HUDEP-2 (cell line): ENCODE measurements at regions not wholly inside any gene's neighbourhood (a gene's known extent, or its start where the extent isn't known, plus 50 kb on each side); places are given as distances from the start of the nearest gene placed in this dataset.
"Not testable (repeated sequence)": the region's sequence is repeated elsewhere in the genome, so short reads cannot be mapped to it uniquely, and the experiment has no call there.

ENCODE experiments used
- DNase-seq, 76 experiments: peaks; one replicate each; lab custom pipeline; 2025; ENCODE audit not compliant: unreplicated experiment in 76 of 76; lab: John Stamatoyannopoulos, UW

DNA sequence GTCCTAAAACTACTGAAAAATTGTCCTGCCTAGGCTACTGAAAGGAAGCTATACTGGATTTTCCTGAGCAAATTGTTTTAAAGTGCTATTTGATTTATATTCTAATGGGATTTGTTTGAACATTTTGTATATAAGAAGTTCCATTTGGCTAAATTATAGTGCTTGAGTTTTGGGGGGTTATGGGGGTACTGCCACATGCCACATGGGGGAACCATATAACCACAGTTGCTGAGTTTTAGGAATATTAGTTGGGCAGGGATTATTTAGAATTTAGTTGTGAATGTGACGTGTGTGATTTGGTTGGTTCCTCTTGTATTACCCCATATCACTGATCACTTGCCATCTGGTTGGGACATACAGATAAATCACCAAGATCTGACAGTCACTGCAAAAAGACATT, 224.5 kb upstream of the TAPT1 start:
- no peak for DNase-seq

DNA sequence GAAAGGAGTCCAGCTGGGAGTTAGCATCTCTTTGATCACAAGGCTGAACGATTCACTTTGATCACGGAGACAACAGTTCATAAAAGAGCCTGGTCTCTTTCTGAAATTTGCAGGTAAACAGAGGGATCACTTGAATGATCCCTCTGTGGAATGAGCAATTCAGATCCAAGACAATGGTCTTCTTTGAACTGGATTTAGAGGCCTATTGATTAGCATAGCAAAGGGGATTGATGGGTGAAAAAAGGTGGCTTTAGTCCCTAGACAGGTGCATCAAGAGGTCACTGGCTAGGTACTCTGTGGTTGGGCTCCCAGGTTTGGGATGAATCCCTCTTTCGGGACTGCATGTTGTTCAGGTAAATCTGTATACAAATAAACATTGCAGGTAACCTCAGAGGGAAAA, 223.8 kb upstream of the TAPT1 start:
- DNase-seq = no peak

DNA sequence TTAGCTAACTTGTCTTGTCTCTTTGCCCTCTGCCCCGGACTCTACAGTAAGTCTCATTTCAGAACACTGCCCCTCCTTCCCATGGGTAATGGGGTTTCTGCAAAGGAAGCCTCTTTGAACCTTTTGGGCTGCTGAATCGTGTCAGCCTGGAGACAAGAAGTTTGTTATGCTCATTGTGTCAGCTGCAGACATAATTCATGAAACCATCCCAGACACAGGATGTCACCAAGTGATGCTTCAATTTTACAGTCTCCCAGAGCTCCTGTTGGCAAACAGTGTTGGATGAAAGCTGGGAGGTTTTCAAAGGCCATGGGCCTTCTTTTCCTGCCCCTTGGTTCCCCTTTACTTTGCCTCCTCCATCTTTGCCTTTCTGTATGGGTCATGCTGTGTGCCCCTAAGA, 223.1 kb upstream of the TAPT1 start:
- DNase-seq = no peak

DNA sequence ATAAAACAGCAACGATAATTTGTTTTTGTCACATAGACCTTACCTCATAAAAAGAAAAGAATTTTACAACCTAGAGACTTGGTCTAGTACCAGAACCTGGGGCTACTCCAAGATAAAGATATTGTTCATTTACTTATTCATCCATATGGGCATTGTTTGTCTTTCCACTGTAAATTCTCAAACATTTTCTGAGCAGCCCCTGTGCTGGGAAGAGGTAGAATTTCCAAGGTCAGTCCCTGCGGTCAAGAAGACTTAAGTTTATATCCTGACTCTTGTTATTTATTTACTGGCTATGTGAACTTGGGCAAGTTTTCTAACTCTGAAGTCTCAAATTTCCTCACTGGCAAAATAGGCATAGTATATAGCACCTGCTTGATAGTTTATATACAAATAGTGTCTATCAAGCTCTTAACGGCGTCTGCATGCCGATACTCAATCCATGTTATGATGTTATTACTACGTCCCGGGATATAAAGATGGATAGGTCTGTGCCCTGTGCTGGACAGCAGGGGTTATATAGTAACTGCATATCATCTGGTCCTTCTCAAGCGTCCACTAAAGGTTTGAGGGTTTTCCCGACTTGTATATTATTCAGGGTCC, 222.1 kb upstream of the TAPT1 start:
- DNase-seq = no peak

DNA sequence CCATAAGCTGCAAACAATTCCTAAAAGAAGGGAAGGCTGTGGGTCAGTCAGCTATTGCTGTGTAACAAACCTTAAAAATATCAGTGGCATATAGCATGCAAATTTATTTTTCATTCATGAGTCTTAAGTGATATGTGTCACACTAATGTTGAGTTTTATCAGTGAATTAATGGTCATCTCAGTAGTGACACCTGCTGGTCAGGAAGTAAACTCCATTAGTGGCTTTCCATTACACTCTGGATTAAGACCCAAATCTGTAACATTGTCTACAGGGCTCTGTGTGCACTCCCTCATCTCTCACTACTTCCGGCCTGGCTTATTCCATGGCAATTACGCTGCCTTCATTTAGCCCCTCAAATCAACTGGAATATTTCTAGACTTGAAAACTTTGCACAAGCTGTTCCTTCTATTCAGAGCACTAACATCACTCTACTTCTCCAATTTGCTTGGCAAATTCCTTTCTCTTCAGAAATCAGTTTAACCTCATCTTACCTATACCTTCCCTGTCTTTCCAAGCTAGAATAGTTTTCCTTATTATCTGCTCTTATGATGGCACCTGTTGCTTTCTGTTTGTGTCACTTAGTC, 217.3 kb upstream of the TAPT1 start:
- DNase-seq = peak in 15 of 76 experiments; percentile 0 to 40 (median 8)

DNA sequence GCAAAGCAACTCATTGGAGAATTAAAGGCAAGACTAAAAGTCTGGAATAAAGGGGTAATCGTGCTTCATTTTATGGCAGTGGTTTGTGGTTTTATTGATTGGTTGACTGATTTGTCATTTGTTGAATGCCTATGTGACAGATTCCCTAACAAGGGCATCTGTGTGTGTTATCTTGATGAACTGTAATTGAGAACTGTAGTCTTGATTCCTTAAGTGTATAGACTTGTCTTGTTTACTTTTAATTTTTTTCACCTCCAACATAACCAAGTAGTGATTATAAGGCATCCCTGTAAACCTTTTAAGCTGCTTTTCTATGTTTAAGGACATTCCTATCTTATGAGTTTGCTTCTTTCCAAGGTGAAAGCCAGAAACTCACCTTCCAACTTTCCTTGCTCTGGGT, 216.0 kb upstream of the TAPT1 start:
- DNase-seq = no peak

DNA sequence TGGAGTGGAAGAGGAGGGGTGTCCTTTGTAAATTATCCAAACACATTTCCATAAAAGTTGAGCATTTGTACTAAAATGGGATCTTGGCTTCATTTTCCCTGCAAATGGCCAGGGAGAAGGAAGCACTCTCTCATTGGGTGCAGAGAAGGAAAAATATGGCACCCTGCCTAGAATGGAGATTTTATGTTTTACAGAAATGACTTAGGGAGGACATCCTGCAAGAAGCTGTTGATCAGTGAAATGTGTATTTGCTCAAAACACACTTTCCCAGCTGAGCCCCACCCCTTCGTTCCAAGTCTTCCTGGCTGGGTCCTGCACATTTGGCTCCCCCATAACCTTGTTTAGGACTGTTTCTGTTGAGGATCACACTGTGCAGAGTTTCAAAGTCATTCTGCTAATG, 213.5 kb upstream of the TAPT1 start:
- DNase-seq = no peak

DNA sequence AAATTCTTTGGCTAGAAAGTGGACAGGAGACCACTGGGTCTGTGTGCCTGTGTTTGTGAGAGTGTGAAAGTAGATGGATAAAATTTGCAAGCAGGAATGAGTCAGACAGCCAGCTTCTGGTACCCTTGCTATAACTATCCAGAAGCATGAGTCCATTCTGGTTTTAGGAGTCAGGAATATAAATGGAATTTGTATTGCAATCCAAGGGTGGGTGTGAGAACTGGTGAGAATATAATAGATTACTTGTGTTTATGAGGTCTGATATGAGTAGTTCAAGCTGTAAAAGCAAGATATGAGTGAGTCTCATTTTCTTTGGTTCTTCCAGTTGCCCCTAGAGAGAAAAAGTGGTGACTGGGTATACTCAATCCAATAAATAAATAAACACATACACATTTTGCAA, 212.7 kb upstream of the TAPT1 start:
- no peak for DNase-seq

DNA sequence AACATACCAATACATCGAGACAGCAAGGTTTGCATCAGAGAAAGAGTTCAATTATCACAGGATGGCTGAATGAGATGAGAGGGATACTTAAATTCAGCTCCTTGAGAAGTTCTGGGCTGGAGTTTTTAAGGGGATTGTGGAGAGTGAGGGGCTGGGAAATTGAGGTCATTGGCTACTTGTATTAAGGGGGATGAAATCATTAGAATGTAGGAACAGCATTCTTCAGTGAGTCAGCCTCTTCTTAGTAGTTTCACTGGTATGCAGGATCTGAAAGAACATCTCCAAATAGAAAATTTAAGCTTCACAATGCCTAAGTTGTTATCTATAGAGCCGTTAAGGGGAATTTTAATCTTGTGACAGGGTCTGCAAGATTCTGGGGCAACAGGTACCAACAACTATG, 211.6 kb upstream of the TAPT1 start:
- no peak for DNase-seq

DNA sequence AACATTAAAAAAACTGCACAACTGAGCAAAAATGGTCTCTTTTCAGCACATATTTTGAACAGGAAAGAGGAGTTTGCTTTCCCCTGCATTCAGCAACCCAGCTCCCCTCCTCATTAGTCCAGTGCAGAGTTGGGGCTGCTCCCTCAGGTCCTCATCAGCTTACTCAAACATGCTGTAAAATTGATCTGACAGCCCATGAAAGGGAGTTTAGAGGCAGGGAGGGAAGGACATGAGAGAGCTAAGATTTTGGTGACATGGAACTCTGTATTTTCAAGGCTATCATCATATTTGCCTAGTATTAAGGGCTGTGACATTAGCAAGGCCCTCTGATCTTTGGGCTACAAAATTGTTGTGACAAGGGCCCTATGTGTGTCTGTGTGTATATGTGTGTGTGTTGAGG, 205.6 kb upstream of the TAPT1 start:
- DNase-seq = no peak

DNA sequence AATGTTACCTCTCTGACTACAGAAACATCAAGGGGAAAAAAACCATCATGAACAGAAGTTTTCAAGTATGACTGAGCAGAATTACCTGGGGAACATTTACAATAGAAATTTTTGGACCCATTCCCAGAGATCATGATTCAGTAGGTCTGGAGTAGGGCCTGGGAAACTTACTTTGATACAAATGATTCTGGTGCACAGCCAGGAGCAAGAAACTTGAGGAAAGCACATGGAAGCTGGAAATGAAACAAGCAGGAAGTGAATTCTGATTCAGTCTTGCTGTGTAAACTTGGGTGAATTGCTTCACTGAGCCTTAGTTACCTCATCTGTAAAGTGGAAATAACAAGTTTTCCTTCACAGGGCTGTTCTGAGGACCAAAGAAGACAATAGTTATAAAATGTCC, 192.5 kb upstream of the TAPT1 start:
- no peak for DNase-seq

DNA sequence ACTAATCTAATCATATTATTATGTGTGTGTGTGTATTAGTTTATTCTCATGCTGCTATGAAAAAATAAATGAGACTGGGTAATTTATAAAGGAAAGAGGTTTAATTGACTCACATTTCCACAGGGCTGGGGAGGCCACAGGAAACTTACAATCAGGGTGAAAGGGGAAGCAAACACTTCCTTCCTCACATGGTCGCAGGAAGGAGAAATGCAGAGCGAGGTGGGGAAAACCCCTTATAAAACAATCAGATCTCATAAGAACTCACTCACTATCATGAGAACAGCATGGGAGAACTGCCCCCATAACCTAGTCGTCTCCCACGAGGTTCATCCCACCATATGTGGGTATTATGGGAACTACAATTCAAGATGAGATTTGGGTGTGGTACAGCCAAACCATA, 190.9 kb upstream of the TAPT1 start:
- DNase-seq = no peak

DNA sequence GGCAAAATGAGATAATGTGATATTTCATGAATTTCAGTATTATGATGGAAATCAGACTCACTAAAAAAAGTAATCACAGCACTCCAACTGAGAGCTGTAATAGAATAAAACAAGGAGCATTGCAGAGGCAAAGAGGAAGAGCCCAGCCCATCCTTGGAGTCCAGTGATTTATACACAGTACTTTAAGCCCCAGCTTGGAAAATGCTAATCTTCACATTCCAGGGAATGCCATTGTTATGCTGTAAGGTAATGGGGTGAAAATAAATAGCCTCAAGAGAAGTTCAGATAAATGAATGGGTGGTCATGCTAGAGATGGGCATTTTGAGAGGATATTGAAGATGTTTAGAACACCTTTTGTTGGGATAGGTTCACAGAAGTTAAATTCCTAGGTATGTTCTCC, 190.3 kb upstream of the TAPT1 start:
- no peak for DNase-seq

DNA sequence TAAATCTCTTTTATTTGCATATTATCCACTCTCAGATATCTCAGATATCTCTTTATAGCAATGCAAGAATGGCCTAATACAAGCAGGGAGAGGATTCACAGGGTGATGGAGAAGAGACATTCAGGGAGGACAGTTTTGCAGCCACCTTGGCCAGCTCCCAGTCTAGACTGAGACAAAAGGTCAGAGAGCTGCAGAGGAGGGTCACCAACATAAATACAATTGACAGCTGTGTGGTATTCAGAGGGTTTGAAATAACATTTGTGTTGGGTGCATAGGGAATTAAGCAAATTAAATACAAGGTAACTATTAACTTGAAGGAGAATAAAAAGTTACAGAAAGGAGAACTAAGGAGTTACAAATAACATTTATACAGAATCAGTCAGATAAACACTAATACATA, 189.5 kb upstream of the TAPT1 start:
- no peak for DNase-seq

DNA sequence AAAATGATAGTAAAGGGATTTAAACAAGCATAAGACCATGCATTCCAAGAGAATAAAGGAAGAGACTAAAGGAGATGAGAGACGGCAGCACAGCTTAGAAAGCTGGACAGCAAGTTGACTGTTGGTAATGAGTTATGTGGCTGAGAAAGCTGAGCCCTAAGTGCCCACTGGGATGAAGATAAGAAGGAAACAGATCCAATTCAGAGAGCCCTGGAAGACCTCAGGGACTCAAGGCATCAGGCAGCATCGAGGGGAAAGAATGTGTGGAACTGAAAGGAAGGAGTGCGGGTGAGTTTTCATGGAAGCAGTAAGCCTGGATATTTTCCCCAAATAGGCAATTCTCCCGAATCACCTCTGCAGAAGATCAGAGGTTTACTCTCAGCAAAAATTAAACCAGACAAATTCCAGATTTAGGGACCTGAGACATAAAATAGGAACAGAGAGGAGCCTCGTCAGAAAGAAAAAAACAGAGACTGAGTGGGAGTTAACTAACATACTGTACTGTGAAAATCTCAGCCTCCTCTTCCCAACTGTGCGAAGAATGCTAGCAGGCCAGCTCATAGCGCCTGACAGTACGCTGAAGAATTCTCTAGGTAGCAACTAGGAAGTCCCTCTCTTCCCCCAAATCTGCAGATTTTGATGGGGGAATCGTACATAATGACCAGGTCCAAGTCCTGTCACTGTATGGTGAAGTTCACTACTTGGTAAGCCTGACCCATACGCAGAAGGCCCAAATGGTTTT, 187.7 kb upstream of the TAPT1 start:
- DNase-seq = no peak

DNA sequence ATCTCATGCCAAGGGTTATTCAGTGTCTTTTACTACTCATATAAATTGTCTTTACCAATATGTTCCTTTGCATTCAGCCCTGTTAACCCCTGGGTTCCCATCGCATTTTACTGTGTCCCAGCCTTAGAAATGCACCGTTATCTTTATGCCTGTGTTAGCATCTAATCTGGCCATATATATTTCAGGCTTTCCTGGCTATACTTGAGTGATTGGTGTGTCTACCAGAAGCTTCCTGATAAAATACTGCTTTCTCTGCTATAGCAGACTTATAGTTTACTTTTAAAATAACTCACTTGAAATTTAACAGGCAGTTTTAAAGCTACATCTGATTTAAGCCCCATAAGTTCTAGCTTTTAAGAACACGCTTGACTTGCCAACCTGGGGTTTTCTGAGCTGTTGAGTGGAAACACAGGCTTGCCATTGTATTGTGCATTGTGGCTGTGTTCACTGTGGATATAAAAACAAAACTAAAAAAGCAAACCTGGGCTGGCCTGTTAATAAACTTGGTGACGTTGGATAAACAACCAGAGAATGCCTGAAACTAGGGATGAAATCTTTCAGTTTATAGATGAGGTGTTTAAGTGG, 185.3 kb upstream of the TAPT1 start:
- DNase-seq = no peak

DNA sequence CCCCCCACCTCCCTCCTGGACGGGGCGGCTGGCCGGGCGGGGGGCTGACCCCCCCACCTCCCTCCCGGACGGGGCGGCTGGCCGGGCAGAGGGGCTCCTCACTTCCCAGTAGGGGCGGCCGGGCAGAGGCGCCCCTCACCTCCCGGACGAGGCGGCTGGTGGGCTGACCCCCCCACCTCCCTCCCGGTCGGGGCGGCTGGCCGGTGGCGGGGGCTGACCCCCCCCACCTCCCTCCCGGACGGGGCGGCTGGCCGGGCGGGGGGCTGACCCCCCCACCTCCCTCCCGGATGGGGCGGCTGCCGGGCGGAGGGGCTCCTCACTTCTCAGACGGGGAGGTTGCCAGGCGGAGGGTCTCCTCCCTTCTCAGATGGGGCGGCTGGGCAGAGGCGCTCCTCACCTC, 166.9 kb upstream of the TAPT1 start:
- not testable (repeated sequence) for DNase-seq

DNA sequence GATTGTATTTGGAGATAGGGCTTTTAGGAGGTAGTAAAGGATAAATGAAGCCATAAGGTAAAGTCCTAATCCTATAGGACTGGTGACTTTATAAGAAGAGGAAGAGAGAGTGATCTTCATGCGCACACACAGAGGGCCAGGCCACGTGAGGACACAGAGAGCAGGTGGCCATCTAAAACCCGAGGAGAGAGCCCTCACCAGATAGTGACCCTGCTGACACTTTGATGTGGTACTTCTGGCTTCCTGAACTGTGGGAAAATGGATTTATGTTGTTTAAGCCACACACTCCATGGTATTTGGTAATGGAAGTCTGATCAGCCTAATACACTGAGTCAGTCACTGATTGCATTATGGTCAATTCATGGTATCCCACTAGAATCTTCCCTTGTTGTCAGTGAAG, 164.9 kb upstream of the TAPT1 start:
- DNase-seq = no peak

DNA sequence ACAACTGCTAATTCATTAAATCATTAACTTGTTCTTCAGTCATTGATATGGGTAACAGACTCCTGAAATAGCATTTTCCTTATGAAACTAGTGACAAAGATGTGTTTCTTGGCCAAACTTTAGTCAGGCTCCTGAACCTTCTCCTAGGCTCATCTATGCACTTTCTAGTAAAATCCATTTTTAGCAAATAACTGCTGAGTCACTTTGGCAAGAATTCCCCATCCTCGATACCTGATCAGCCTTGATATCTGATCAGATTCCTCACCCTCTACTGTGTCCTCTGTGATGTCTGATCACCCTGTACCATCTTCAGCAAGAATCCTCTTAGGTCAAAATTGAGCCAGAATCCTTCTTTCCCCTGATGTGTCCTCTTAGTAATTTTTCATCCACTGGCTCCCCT, 161.2 kb upstream of the TAPT1 start:
- no peak for DNase-seq

DNA sequence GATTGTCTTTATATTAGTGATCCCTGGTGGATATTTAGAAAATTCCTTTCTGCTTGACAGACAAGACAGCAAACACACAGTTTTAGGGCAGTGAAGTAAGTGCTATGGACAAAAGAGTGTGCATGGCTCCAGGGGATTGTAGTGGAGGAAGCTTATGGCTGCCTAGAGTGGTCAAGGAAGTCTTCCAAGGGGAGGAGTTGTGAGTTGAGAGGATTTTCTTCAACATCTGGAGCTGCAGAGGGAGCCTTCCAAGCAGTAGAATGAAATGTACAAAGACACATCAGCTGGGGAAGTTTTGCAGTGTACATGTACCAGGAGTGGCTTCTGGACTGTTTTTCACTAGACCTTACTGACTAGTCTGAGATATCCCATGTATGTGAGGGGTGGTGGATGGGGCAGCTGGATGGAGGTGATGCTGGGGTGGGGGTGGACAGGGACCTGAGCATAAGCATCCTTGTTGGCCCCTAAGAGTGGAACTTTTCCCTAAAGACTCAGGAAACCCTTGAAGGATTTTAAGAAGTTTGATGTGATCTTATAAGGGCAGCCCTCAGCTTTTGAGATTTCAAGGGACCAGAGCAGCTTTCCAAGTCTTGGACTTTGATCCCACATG, 160.5 kb upstream of the TAPT1 start:
- no peak for DNase-seq

DNA sequence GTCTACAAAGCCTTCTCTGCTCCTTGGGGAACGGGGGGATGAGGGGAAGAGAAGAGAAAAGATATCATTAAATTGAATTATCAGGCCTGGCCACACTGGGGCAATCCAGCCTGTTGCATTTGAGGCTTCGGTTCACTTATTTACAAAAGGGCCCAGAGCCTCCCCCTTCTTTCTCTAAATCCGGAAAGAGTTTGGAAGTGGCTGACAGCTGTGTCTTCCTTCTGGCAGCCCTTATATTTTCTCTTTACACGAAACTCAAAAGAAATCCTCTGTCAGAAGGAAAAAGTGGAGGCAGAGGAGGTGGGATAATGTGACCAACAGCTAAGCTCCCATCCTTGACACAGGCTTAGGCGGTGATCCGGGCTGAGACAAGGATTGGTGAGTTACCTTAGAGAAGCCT, 158.3 kb upstream of the TAPT1 start:
- no peak for DNase-seq

DNA sequence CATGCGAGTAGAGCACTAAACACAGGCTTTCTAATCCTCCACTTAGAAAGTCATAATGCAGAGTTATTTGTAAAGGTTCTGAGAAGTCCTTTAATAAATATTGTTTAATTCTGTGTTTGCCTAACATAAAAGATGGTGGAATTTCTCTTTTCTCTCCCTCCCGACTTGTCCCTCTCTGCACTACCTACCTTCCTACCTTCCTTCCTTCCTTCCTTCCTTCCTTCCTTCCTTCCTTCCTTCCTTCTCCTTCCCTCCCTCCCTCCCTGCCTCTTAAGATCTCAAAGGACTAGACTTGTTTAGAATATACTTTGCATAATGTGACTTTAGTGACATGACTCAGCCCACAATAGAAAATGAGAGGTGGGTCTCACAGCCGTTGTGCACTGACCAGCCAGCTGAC, 156.3 kb upstream of the TAPT1 start:
- no peak for DNase-seq
